Endodermal cell (in vitro differentiated cells): ENCODE measurements at regions not wholly inside any gene's neighbourhood (a gene's known extent, or its start where the extent isn't known, plus 50 kb on each side); places are given as distances from the start of the nearest gene placed in this dataset.
A peak's percentile ranks its signal among the peaks of the same experiment; 100 is the strongest.

Experiments
- DNase-seq: peaks from one replicate; pipeline ENCODE4 v3.0.0-alpha.2; 2017
- H3K27ac ChIP-seq: 2 replicates; pipeline ENCODE4 v1.5.1; 2013; ENCODE audit warnings: mild to moderate bottlenecking, low read depth, low read length, moderate library complexity
- H3K27me3 ChIP-seq: 2 replicates; pipeline ENCODE4 v1.6.1; 2013; ENCODE audit warnings: mild to moderate bottlenecking, low read length, moderate library complexity; ENCODE audit not compliant: insufficient read depth, control insufficient read depth, poor library complexity, severe bottlenecking
- H3K36me3 ChIP-seq: 2 replicates; pipeline ENCODE4 v1.7.0; 2013; ENCODE audit warnings: mild to moderate bottlenecking, low read length, moderate library complexity; ENCODE audit not compliant: control insufficient read depth, insufficient read depth
- H3K4me1 ChIP-seq: one replicate; pipeline ENCODE4 v1.7.0; 2013; ENCODE audit warnings: low read length; ENCODE audit not compliant: control insufficient read depth, insufficient read depth
- H3K4me3 ChIP-seq: 2 replicates; pipeline ENCODE4 v1.5.1; 2013; ENCODE audit warnings: mild to moderate bottlenecking, low read length, moderate library complexity
- H3K9ac ChIP-seq: 2 replicates; pipeline ENCODE4 v1.6.1; 2013; ENCODE audit warnings: mild to moderate bottlenecking, low read length, moderate library complexity; ENCODE audit not compliant: poor library complexity, severe bottlenecking; ENCODE audit errors: extremely low read depth
- H3K9me3 ChIP-seq: 2 replicates; pipeline ENCODE4 v1.6.1; 2013; ENCODE audit warnings: mild to moderate bottlenecking, low read length, moderate library complexity; ENCODE audit not compliant: control insufficient read depth
- H3K27ac Mint-ChIP-seq: 2 replicates; pipeline ENCODE4 v1.8.0; 2020; ENCODE audit warnings: mixed read lengths
- H3K27me3 Mint-ChIP-seq: 2 replicates; pipeline ENCODE4 v1.8.0; 2021; ENCODE audit warnings: mild to moderate bottlenecking, mixed read lengths; ENCODE audit not compliant: insufficient read depth
- H3K36me3 Mint-ChIP-seq: 2 replicates; pipeline ENCODE4 v1.8.0; 2020; ENCODE audit warnings: low read depth, mixed read lengths
- H3K4me1 Mint-ChIP-seq: 2 replicates; pipeline ENCODE4 v1.8.0; 2020; ENCODE audit warnings: mixed read lengths
- H3K4me3 Mint-ChIP-seq: 2 replicates; pipeline ENCODE4 v1.8.0; 2020; ENCODE audit warnings: mild to moderate bottlenecking, moderate library complexity, mixed read lengths
- H3K9me3 Mint-ChIP-seq: 2 replicates; pipeline ENCODE4 v1.8.0; 2020; ENCODE audit warnings: mild to moderate bottlenecking, mixed read lengths
- WGBS, 2 experiments: methylation state at CpG; one replicate each; pipeline versions ENCODE4 v1.1.5 to v1.1.7; 2013; ENCODE audit warnings: missing lambda C conversion rate in 2 of 2, mixed read lengths in 1 of 2; ENCODE audit not compliant: insufficient coverage in 1 of 2, insufficient read length in 1 of 2; 5-methylcytosine and 5-hydroxymethylcytosine counted together
- TF ChIP-seq, protein P1 (sequence below): fragments of 200-600 bp; sonication (generic); conservative IDR thresholded peaks from 2 replicates; pipeline ENCODE4 v1.5.0; 2021; ENCODE audit warnings: antibody characterized with exemption, mild to moderate bottlenecking

DNA sequence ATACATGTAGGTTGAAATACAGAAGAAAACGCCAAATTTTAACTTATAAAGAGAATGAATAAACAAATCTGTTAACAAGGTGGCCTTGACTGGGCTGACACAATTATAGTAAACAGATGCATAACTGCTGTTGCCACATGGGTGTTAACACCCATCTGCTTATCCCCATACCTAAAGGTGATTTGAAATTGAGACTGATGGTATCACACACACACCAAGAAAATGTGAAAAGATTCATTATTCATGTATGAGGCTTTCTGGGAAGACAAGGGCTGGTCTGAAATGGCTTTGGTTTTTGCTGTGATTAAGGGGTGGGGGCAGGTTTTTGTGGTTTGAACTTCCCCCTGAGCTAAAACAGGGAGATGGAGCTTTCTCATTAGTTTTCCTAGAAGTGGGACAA lies 156.6 kb downstream of the SYT10 start:
- TF ChIP-seq, protein P1, sequence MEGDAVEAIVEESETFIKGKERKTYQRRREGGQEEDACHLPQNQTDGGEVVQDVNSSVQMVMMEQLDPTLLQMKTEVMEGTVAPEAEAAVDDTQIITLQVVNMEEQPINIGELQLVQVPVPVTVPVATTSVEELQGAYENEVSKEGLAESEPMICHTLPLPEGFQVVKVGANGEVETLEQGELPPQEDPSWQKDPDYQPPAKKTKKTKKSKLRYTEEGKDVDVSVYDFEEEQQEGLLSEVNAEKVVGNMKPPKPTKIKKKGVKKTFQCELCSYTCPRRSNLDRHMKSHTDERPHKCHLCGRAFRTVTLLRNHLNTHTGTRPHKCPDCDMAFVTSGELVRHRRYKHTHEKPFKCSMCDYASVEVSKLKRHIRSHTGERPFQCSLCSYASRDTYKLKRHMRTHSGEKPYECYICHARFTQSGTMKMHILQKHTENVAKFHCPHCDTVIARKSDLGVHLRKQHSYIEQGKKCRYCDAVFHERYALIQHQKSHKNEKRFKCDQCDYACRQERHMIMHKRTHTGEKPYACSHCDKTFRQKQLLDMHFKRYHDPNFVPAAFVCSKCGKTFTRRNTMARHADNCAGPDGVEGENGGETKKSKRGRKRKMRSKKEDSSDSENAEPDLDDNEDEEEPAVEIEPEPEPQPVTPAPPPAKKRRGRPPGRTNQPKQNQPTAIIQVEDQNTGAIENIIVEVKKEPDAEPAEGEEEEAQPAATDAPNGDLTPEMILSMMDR: no peak

DNA sequence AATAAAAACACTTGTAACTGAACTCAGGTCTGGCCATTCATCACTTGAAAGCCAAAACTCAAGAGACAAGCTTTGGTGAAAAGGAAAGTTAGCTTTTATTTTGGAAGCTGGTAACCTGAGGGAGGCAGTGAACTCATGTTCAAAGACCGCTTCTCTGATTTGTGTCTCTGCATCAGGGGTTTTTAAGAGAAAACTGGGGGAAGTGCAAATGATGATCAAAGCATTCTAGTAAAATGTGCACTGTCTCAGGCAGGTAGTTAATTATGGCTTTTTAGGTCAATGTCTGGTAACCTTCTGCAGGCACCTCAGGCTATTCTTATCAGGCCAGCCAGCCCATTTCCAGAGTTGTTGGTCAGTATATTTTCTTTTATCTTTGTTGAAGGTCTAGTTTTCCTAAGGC lies 162.2 kb downstream of the SYT10 start:
- Mint-ChIP-seq H3K27ac (no peak overlapping the region), H3K27me3 (no peaks in the 10 kb centered on the region), H3K36me3 (peaks cover 23% of the 10 kb centered on the region), H3K9me3 (peaks cover 79% of the 10 kb centered on the region), H3K4me3 (no peak overlapping the region), H3K4me1 (no peaks in the 10 kb centered on the region)
- no peaks in the 10 kb centered on the region for H3K4me1 ChIP-seq
- H3K9ac ChIP-seq: no peak overlapping the region
- peaks cover 74% of the 10 kb centered on the region for H3K9me3 ChIP-seq
- no peaks in the 10 kb centered on the region for H3K27me3 ChIP-seq
- 83 to 95% methylated on average over 1 of the region's 1 CpG for WGBS, 2 experiments
- DNase-seq: no peak
- H3K4me3 ChIP-seq: no peak overlapping the region
- no peaks in the 10 kb centered on the region for H3K36me3 ChIP-seq
- no peak overlapping the region for H3K27ac ChIP-seq
- TF ChIP-seq, protein P1: no peak

More for the DNA sequence above, 156.6 kb downstream of the SYT10 start:
- Histone ChIP-seq H3K4me3 (peak overlapping the region; percentile 67), H3K4me1 (no peaks in the 10 kb centered on the region), H3K36me3 (no peaks in the 10 kb centered on the region), H3K27me3 (no peaks in the 10 kb centered on the region), H3K9me3 (peaks cover 56% of the 10 kb centered on the region), H3K27ac (no peak overlapping the region), H3K9ac (no peak overlapping the region)
- Mint-ChIP-seq H3K9me3 (peaks cover 57% of the 10 kb centered on the region), H3K36me3 (peaks cover 23% of the 10 kb centered on the region), H3K27ac (no peak overlapping the region), H3K4me1 (no peaks in the 10 kb centered on the region), H3K4me3 (no peak overlapping the region), H3K27me3 (no peaks in the 10 kb centered on the region)
- no peak for DNase-seq
- 100% methylated on average over 1 of the region's 1 CpG for whole genome bisulfite sequencing, 2 experiments

DNA sequence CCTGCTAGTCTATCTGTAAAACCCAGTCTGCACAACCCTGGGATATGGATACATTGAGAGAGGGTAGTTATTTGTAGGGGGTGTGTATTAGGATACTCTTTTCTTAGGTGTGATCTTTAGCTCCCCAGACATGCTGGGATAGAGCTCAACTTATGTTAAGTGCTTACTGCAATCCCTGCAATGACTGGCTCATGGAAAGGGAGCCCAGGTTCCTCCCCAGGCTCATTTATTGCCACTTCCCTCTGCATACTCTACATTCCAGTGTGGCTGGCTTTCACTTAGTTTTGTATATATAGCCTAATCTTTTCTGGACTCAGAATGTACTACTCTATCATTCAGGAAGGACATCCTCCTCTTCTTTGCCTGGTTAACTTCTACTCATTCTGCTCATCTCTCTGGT lies 172.0 kb downstream of the SYT10 start:
- no peak overlapping the region for H3K4me3 Mint-ChIP-seq
- H3K9me3 Mint-ChIP-seq: peaks cover 13% of the 10 kb centered on the region
- Histone ChIP-seq H3K4me1 (peaks cover 11% of the 10 kb centered on the region), H3K36me3 (no peaks in the 10 kb centered on the region), H3K9me3 (peaks cover 27% of the 10 kb centered on the region), H3K9ac (no peak overlapping the region), H3K4me3 (no peak overlapping the region), H3K27me3 (no peaks in the 10 kb centered on the region), H3K27ac (no peak overlapping the region)
- H3K27ac Mint-ChIP-seq: no peak overlapping the region
- H3K27me3 Mint-ChIP-seq: no peaks in the 10 kb centered on the region
- no peak for DNase-seq
- peaks cover 3% of the 10 kb centered on the region for H3K36me3 Mint-ChIP-seq
- TF ChIP-seq, protein P1: no peak
- H3K4me1 Mint-ChIP-seq: peaks cover 29% of the 10 kb centered on the region
